ENCODE measurements at regions not wholly inside any gene's neighbourhood (a gene's known extent, or its start where the extent isn't known, plus 50 kb on each side); places are given as distances from the start of the nearest gene placed in this dataset.

DNA sequence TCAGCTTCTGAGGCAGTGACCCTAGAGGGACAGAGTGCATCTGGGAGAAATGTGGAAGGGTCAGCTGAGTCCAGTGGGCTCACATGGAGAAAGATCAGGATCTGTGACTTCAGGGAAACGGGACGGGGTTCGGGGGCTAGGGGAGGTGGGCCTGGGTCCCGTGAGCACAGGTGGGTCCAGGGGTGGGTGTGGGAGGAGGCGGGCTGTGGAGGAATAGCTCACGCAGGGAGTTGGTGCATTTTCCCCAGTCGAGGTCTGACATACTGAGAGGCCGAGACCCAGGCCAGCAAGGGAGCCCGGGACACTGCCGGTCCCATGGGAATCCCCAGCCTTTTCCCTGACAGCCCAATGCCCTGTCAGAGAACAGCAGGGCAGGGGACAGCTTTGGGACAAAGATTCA lies 93.1 kb downstream of the TNFAIP2 start (continued):
- TF ChIP-seq ZBTB42 (CRISPR knock-in tag; IDR thresholded peaks at IDR 0.05) (no peak), ZNF564 (CRISPR knock-in tag; IDR thresholded peaks at IDR 0.05) (no peak), ZNF724P (CRISPR knock-in tag; IDR thresholded peaks at IDR 0.05; ENCODE audit: borderline replicate concordance) (no peak)
- TF ChIP-seq, protein P1, sequence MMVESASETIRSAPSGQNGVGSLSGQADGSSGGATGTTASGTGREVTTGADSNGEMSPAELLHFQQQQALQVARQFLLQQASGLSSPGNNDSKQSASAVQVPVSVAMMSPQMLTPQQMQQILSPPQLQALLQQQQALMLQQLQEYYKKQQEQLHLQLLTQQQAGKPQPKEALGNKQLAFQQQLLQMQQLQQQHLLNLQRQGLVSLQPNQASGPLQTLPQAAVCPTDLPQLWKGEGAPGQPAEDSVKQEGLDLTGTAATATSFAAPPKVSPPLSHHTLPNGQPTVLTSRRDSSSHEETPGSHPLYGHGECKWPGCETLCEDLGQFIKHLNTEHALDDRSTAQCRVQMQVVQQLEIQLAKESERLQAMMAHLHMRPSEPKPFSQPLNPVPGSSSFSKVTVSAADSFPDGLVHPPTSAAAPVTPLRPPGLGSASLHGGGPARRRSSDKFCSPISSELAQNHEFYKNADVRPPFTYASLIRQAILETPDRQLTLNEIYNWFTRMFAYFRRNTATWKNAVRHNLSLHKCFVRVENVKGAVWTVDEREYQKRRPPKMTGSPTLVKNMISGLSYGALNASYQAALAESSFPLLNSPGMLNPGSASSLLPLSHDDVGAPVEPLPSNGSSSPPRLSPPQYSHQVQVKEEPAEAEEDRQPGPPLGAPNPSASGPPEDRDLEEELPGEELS (CRISPR knock-in tag; IDR thresholded peaks at IDR 0.05): no peak

GRCh38 chr14:103216857-103217256 lies 93.6 kb downstream of the TNFAIP2 start:
- ChIA-PET POLR2A (interaction anchor here (1.1 kb wide), 1 partner anchor 29 kb away, joined by 4 read pairs; no protein-coding TSS in a partner anchor), CTCF (ENCODE audit: low intra/inter-chr PET ratio, low total read pairs) (no interaction called here)
- H3K27me3 ChIP-seq (ENCODE audit: control insufficient read depth in 1 of 2, insufficient read depth in 2 of 2, low read length in 2 of 2): no peaks in the 10 kb centered on the region; a peak in 2 of 5 replicates
- H4K20me1 ChIP-seq (ENCODE audit: insufficient read depth, low read length): no peaks in the 10 kb centered on the region
- no peak overlapping the region for H2AFZ ChIP-seq (ENCODE audit: low read length)
- H3K4me1 ChIP-seq (ENCODE audit: insufficient read depth, low read length): peaks cover 29% of the 10 kb centered on the region
- no TSS peak for BruUV-seq (replicated peaks)
- no peaks in the 10 kb centered on the region for H3K36me3 ChIP-seq (replicated peaks in 1 of 2; ENCODE audit: control insufficient read depth in 1 of 2, insufficient read depth in 2 of 2, low read length in 2 of 2)
- no peak overlapping the region for H3K27ac ChIP-seq (ENCODE audit: extremely low read length, insufficient read depth, low read length)
- ATAC-seq: no peak
- H3K9me3 ChIP-seq (ENCODE audit: low read length): 0 out of 2 replicates have a peak, but pooled peaks cover 6% of the 10 kb centered on the region
- H3K4me3 ChIP-seq (replicated peaks in 1 of 3; ENCODE audit: insufficient read depth in 1 of 3, low read depth in 2 of 3, low read length in 3 of 3): no peak overlapping the region
- intact Hi-C loops (cut with micrococcal nuclease; ENCODE audit: unreplicated experiment) (no loop called here), in situ Hi-C loops (cut with HindIII; ENCODE audit: extremely low pct_ligation_motif_present, low pct_unique_long_range_greater_than_20kb) (no loop called here)
- 70% methylated on average over 5 of the region's 5 CpGs for WGBS (ENCODE audit: low lambda C conversion rate)
- H3K9ac ChIP-seq (ENCODE audit: insufficient read depth, low read depth, low read length): no peak overlapping the region
- no peak for DNase-seq (ENCODE audit: low spot score)
- no peaks in the 10 kb centered on the region for H3K79me2 ChIP-seq (ENCODE audit: insufficient read depth, low read length)
- no peak overlapping the region for H3K4me2 ChIP-seq (ENCODE audit: low read depth, low read length)
- no peak for FAIRE-seq
- TF ChIP-seq PHF20 (CRISPR knock-in tag; IDR thresholded peaks at IDR 0.05): no peak
- no peak for TF ChIP-seq POGK (CRISPR knock-in tag; conservative IDR thresholded peaks at IDR 0.05)
- TF ChIP-seq, protein P2, sequence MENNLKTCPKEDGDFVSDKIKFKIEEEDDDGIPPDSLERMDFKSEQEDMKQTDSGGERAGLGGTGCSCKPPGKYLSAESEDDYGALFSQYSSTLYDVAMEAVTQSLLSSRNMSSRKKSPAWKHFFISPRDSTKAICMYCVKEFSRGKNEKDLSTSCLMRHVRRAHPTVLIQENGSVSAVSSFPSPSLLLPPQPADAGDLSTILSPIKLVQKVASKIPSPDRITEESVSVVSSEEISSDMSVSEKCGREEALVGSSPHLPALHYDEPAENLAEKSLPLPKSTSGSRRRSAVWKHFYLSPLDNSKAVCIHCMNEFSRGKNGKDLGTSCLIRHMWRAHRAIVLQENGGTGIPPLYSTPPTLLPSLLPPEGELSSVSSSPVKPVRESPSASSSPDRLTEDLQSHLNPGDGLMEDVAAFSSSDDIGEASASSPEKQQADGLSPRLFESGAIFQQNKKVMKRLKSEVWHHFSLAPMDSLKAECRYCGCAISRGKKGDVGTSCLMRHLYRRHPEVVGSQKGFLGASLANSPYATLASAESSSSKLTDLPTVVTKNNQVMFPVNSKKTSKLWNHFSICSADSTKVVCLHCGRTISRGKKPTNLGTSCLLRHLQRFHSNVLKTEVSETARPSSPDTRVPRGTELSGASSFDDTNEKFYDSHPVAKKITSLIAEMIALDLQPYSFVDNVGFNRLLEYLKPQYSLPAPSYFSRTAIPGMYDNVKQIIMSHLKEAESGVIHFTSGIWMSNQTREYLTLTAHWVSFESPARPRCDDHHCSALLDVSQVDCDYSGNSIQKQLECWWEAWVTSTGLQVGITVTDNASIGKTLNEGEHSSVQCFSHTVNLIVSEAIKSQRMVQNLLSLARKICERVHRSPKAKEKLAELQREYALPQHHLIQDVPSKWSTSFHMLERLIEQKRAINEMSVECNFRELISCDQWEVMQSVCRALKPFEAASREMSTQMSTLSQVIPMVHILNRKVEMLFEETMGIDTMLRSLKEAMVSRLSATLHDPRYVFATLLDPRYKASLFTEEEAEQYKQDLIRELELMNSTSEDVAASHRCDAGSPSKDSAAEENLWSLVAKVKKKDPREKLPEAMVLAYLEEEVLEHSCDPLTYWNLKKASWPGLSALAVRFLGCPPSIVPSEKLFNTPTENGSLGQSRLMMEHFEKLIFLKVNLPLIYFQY (CRISPR knock-in tag; IDR thresholded peaks at IDR 0.05; ENCODE audit: borderline replicate concordance): no peak
- no peak for TF ChIP-seq ZFX (CRISPR knock-in tag; IDR thresholded peaks at IDR 0.05; ENCODE audit: low read depth)
- TF ChIP-seq, protein P3, sequence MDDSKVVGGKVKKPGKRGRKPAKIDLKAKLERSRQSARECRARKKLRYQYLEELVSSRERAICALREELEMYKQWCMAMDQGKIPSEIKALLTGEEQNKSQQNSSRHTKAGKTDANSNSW (CRISPR knock-in tag; IDR thresholded peaks at IDR 0.05; ENCODE audit: borderline replicate concordance): no peak
- no peak for TF ChIP-seq EZH2 (conservative IDR thresholded peaks at IDR 0.05; ENCODE audit: low read depth, low read length)
- peak; percentile 54; the same call in 1 of the 2 replicates for TF ChIP-seq ZNF263 (CRISPR knock-in tag; IDR thresholded peaks at IDR 0.05)
- no peak for TF ChIP-seq ZNF124 (CRISPR knock-in tag; IDR thresholded peaks at IDR 0.05)
- no peak for TF ChIP-seq ZNF691 (CRISPR knock-in tag; IDR thresholded peaks at IDR 0.05; ENCODE audit: borderline replicate concordance, low read depth)

Data from HepG2 (cell line).